TTC549 (cell line): ENCODE measurements at regions not wholly inside any gene's neighbourhood (a gene's known extent, or its start where the extent isn't known, plus 50 kb on each side); places are given as distances from the start of the nearest gene placed in this dataset.

Experiments used
- FAIRE-seq: peaks from 2 replicates; lab custom pipeline; 2012; peaks lifted over from hg19 to GRCh38; lab: Jason Lieb, UNC

- FAIRE-seq, result no peak
Measured at GRCh38 chr13:78426183-78426582, 177.2 kb downstream of the POU4F1 start.

DNA sequence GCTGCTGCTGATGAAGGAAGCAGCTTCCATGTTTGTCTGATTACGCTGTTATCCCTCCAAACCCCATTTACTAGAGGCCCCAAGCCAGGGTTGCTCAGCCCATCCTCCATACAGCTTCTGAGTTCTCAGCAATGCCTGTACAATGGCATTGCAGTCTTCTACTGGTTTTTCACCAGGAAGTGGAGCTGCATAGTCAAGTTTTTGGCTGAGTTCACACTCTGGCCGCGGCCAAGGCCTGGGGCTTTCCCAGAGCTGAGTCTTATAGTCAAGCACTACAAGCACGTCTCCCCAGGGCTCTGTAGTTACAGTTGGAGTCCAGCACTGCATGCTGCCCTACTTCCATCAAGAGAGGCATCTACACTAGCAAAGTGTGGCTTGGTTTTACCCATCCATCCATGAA lies 182.5 kb downstream of the POU4F1 start:
- FAIRE-seq, result no peak

- FAIRE-seq, result no peak
Measured at GRCh38 chr13:78413887-78414553, 189.3 kb downstream of the POU4F1 start.

DNA sequence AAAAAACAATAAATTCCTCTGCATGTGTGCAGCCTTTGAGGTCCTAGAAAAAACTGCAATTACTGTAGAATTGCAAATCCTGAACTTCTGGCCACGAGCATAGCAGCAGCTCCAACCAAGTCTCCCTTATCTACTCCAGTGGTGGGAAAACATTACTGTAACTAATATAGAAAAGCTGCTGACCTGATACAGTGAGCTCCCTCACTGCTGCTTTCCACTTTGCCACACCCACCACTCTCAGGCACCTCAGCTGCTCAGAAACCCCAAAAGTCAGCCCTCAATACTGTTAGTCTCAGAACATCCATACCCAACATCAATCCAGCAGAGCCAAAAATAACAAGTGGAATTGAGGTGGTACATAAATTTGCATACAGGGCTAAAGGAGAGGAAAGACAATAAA lies 192.5 kb downstream of the POU4F1 start:
- no peak for FAIRE-seq

GRCh38 chr13:78410164-78410563 lies 193.2 kb downstream of the POU4F1 start:
- no peak for FAIRE-seq

DNA sequence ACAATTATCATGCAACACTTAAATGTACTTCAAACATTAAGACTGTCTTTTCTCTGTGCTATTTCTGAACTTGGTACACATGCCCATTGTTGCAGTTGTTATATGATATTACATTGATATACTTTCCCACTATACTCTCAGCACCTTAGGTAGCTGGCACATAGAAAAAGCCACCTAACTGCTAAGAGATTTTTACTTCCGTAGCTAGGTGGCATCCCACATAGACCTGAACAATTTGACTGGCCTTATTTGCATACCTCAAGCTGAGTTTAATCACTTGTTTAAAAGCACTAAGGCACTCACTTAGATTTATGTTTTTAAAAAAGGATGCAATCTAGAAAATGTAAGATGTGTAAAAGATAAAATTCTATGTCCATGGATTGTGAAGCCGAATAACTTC lies 194.2 kb downstream of the POU4F1 start:
- no peak for FAIRE-seq

- no peak for FAIRE-seq
Measured at GRCh38 chr13:78404846-78405360, 198.4 kb downstream of the POU4F1 start.

DNA sequence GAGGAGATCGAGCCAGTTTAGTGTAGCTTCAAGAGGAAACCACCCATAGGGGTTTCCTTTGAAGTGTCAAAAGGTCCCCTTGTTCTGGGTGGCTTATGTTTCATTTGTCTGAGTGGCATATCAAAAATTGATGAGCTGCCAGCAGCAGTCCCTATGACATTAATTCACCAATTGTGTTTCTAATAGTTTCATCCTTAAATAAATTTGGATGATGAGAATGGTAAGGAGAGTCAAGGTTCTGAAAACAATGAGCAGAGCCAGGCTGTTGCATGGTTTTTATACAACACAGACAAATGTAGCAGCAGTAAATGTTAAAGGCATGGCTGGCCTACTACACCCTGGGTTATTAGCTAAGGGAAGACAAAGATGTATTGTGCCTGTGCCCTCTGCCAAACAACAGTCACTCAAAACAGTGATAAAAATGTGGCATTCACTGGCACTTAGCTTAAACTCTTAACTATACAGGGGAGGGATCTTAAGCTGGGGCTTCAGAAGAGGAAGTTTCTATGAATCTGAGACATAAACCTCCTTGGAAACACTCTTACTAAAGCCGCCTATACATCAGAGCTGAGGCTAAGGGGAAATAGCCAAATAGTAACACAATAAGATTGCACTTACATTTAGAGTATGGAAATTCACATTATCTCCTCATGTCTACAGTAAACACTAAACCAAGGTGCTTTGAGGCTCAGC lies 200.5 kb downstream of the POU4F1 start:
- no peak for FAIRE-seq

DNA sequence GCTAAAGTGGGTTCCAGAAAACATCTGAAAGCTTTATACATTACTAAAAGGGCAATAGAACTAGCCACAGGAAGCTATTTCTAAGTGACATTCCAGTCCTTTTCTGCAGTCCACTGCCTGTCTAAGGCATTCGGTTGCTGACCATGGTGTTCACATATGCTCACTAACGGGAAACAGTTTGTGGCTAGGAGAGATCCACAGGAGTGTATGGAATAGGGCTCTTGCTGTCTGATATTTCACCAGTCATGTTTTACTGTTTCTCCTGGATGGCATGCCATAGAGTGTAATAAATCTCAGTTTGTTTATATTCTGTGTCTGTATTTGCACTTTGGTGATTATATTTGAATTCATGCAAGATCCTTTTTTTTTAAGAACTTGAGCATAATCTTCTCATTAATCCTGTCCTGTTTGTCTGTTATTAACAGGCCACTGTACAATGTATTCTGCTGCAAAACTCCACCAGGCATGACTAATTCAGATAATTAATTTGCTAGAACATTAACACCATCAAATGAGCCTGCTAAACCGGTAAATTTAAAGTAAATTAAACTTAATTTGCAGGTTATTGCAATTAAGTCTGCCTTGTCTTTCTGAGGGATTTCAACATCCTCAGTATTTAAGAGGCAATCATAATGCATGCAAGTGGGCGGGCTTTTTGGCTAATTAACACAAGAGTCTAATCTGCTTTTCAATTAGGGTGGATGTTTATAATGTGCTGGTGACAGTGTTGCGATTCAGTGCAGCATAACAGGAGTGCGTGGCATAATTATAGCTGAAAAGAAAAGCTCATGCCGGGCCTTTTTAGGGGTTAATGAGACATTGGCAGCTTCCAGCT lies 201.3 kb downstream of the POU4F1 start:
- no peak for FAIRE-seq

GRCh38 chr13:78398743-78399410 lies 204.5 kb downstream of the POU4F1 start:
- FAIRE-seq, result no peak

- no peak for FAIRE-seq
Measured at GRCh38 chr13:78393286-78394142, 209.8 kb downstream of the POU4F1 start.

DNA sequence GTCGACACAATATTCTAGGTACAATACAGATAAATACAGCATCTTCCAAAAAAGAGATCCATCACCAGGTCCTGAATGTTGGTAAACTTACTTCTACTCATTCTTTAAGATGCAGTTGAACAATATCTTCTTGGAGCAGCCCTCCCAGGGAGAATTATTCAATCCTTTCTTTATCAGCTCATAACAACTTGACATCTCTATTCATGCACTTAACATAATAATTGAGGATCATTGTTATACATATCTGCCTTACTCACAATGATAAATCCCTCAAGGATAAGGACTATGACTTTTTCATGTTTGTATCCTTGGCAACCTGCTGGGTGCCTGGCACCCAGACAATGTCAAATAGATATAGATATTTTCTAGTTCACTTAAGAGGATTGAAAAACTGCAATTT lies 219.5 kb downstream of the POU4F1 start:
- no peak for FAIRE-seq

GRCh38 chr13:78383071-78383484 lies 220.3 kb downstream of the POU4F1 start:
- no peak for FAIRE-seq

DNA sequence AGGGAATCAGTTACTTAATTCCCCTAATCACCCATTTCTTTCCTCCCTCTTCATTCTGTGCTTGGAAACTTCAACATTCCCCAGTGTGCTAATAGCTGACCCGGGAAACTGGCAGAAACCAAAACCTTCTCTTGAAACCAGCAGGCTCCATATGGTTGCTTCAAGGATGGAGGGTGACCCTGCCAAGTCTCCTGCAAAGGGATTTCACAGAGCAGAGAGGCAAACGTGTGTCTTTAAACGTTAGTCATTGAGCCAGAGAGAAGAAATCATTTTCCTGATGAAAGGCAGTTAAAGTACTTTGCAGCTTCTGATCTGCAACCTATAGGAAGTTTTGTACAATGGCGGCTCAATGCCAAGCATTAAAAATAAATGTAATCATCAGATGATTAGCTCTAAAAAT lies 220.9 kb downstream of the POU4F1 start:
- FAIRE-seq, result no peak

DNA sequence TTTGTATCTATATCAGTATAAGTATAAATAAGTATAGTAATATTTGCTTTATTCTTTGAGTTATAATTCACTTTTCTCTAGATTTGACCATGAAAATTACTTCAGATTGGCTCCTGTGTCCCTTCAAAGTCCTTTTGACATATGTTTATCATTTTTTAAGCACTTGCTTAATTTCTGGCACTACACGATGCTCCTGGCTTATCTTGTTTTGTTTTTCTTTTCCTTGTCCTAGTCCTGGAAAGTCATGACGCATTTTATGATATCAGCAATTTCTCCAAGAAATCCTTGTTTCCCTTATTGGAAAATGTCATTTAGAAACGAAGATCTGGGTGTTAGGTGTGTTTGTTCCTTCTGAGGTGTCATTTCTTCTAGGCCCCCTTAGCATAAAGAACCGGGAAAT lies 226.5 kb downstream of the POU4F1 start:
- FAIRE-seq, result no peak

- no peak for FAIRE-seq
Measured at GRCh38 chr13:78376033-78376432, 227.3 kb downstream of the POU4F1 start.

GRCh38 chr13:78372581-78372980 lies 230.8 kb downstream of the POU4F1 start:
- no peak for FAIRE-seq

- FAIRE-seq, result no peak
Measured at GRCh38 chr13:78370231-78370630, 233.1 kb downstream of the POU4F1 start.

DNA sequence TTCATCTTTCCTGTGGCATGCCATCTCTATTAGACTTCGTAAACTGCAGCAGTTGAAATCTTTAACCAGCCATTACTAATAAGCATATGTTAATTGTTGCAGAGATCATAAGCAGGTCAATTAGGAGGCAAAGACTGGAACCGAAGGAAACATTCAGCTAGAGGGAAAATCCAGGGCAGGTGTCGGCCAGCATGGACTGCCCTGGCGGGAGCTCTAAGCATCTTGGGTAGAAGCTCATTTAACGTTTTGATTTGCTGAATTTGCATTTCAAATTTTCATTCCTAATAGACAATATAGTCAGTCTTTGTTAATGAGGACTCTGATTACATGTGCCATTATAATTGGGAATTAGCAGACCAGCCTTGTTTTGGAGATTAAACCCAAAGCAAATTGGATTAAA lies 238.6 kb downstream of the POU4F1 start:
- FAIRE-seq, result no peak

DNA sequence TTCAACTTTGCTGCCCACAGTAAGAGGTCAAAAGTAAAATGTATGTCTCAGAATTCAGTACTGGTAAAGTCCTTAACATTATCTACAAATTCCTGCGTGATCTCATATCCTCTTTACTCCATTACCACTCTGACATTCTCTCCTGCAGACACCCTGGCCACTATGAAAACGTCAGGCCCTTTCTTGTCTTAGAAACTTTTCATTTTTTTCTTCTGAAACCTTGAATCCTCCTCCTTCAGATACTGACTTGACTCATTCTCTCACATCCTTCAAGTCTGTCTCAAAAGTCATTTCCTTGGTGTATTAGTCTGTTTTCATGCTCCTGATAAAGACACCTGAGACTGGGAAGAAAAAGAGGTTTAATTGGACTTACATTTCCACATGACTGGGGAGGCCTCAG lies 262.3 kb downstream of the POU4F1 start:
- FAIRE-seq, result no peak

- no peak for FAIRE-seq
Measured at GRCh38 chr13:78339927-78340326, 263.4 kb downstream of the POU4F1 start.

DNA sequence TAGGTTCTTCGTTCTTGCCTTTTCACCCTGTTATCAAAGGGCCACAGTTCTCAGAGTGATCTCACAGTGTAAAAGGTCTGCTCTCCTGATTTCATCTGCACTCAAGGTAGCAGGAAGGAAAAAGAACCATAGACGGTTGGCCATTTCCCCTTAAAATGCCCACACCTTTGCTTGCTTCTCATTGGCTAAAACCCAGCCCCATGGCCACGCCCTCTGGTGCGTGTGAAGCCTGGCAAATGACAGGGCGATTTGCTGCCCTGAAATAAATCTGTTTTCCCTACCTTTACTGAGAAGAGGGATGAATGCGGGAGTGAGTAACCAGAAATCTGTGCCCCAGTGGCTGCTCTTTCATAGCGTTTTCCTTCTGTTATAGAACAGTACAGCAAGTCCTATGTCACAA lies 269.3 kb downstream of the POU4F1 start:
- no peak for FAIRE-seq
